ENCODE measurements at regions not wholly inside any gene's neighbourhood (a gene's known extent, or its start where the extent isn't known, plus 50 kb on each side); places are given as distances from the start of the nearest gene placed in this dataset.

GRCh38 chr19:30214651-30215051, 157.5 kb upstream of the ZNF536 start:
- DNase-seq (no peak), ATAC-seq (no peak)
- Histone ChIP-seq H3K27ac (no peak overlapping the region), H3K9me3 (no peaks in the 10 kb centered on the region), H3K36me3 (replicated peaks in 1 of 2; ENCODE audit: insufficient read depth in 1 of 2, low read depth in 2 of 2) (no peaks in the 10 kb centered on the region), H3K4me3 (no peak overlapping the region), H3K4me1 (no peaks in the 10 kb centered on the region), H3K27me3 (no peaks in the 10 kb centered on the region)
- intact Hi-C loops (cut with DNase I) = no loop called here
- 34 to 36% methylated on average over 4 of the region's 4 CpGs for WGBS, 2 donors
- no peak for TF ChIP-seq POLR2A (IDR thresholded peaks at IDR 0.05)

DNA sequence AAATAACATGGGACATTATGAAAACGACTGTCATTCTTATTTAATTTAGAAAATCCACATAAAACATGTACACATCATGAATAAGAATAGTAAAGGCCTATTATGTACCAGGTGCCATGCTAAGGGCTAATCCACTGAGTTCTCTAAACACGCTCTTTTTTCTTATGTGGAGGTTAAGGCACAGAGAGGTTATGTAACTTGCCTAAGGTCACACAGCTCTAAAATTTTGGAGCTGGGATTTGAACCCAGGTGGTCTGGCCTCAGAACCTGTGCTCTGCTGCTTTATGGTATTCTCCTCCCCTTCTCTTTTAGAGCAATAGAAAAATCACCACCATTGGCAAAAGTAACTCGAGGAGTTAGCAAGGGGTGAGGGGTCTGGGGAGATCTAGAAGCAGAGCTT, 156.9 kb upstream of the ZNF536 start:
- Histone ChIP-seq H3K9me3 (no peaks in the 10 kb centered on the region), H3K27ac (no peak overlapping the region), H3K4me1 (no peaks in the 10 kb centered on the region), H3K27me3 (no peaks in the 10 kb centered on the region), H3K4me3 (no peak overlapping the region), H3K36me3 (replicated peaks in 1 of 2; ENCODE audit: insufficient read depth in 1 of 2, low read depth in 2 of 2) (no peaks in the 10 kb centered on the region)
- 65 to 68% methylated on average over 3 of the region's 3 CpGs for WGBS, 2 donors
- DNase-seq (no peak), ATAC-seq (no peak)
- TF ChIP-seq POLR2A (IDR thresholded peaks at IDR 0.05) = no peak
- TF ChIP-seq CTCF (IDR thresholded peaks at IDR 0.05) = no peak
- intact Hi-C loops (cut with DNase I) = no loop called here

- H3K4me1 ChIP-seq = no peaks in the 10 kb centered on the region
- TF ChIP-seq POLR2A (IDR thresholded peaks at IDR 0.05) (no peak), CTCF (IDR thresholded peaks at IDR 0.05) (no peak)
- ATAC-seq (no peak), DNase-seq (no peak)
- no peaks in the 10 kb centered on the region for H3K27me3 ChIP-seq
- H3K4me3 ChIP-seq = no peak overlapping the region
- intact Hi-C loops (cut with DNase I) = no loop called here
- no peak overlapping the region for H3K27ac ChIP-seq
- WGBS, 2 donors = 85 to 93% methylated on average over 4 of the region's 4 CpGs
- H3K9me3 ChIP-seq = no peaks in the 10 kb centered on the region
- no peaks in the 10 kb centered on the region for H3K36me3 ChIP-seq (replicated peaks in 1 of 2; ENCODE audit: insufficient read depth in 1 of 2, low read depth in 2 of 2)
Measured at GRCh38 chr19:30216453-30216852, 155.7 kb upstream of the ZNF536 start.

- Histone ChIP-seq H3K27me3 (peaks cover 0 to 6% of the 10 kb centered on the region in 2 donors), H3K4me1 (peaks cover 2% of the 10 kb centered on the region), H3K4me3 (no peak overlapping the region), H3K36me3 (replicated peaks in 1 of 2; ENCODE audit: insufficient read depth in 1 of 2, low read depth in 2 of 2) (no peaks in the 10 kb centered on the region), H3K27ac (no peak overlapping the region), H3K9me3 (no peaks in the 10 kb centered on the region)
- TF ChIP-seq POLR2A (IDR thresholded peaks at IDR 0.05) (no peak), CTCF (IDR thresholded peaks at IDR 0.05) (no peak)
- 76 to 84% methylated on average over 5 of the region's 5 CpGs for WGBS, 2 donors
- intact Hi-C loops (cut with DNase I) = no loop called here
- no peak for ATAC-seq
- no peak for DNase-seq
Measured at GRCh38 chr19:30217461-30217860, 154.7 kb upstream of the ZNF536 start.

DNA sequence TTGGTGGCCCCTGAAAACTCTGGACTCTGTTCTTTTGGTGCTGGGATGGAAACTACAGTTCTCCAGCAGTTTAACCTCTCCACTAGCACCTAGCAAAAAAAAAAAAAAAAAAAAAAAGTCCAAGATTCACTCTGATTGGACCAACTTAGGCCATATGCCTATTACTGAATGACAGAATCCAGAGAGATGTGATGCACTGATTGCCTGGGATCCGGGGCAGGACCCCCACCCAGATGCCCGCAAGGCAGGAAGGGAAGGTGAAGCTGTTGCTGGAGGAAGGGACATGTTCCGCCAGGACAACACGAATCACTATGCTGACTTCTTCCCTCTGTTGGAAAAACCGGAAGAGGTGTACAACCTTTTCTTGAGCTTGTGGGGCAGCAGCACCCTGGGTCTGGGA, 152.5 kb upstream of the ZNF536 start:
- ATAC-seq (no peak), DNase-seq (no peak)
- 69 to 76% methylated on average over 5 of the region's 5 CpGs for WGBS, 2 donors
- Histone ChIP-seq H3K9me3 (no peaks in the 10 kb centered on the region), H3K36me3 (replicated peaks in 1 of 2; ENCODE audit: insufficient read depth in 1 of 2, low read depth in 2 of 2) (no peaks in the 10 kb centered on the region), H3K4me1 (peaks cover 8% of the 10 kb centered on the region), H3K27me3 (peaks cover 0 to 9% of the 10 kb centered on the region in 2 donors), H3K27ac (no peak overlapping the region), H3K4me3 (no peak overlapping the region)
- intact Hi-C loops (cut with DNase I) = no loop called here
- TF ChIP-seq POLR2A (IDR thresholded peaks at IDR 0.05) (no peak), CTCF (IDR thresholded peaks at IDR 0.05) (no peak)

Data from body of pancreas (tissue), 4 donors.